ENCODE measurements at regions not wholly inside any gene's neighbourhood (a gene's known extent, or its start where the extent isn't known, plus 50 kb on each side); places are given as distances from the start of the nearest gene placed in this dataset.

DNA sequence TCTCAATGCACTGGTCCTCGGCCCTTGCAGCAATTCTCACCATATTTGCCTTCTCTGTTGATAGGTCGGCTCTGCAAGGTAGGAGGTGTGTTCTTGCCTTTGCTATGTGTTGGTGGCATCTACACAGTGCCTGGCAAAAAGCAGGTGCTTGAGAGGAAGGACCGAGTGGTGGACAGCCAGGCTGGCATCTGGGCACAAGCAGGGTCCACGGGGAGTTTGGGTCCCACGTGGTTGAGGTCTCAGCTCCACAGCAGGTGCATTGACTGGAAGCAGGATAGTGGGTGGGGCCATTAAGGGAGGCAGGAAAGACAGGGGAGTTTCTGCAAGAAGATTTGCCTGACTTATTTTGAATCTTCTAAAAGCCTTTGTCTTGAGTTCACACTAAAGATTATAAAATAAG, 81.2 kb upstream of the WNT4 start:
- Histone ChIP-seq H3K4me3 (ENCODE audit: insufficient read depth, low read depth, low read length) (no peak overlapping the region), H3K4me1 (ENCODE audit: insufficient read depth, low read length) (no peaks in the 10 kb centered on the region), H3K27me3 (ENCODE audit: insufficient read depth, low read length) (peaks cover 16% of the 10 kb centered on the region), H2AFZ (ENCODE audit: low read depth, low read length) (no peak overlapping the region), H3K9me3 (ENCODE audit: insufficient read depth, low read depth, low read length) (peaks cover 4% of the 10 kb centered on the region), H3K4me2 (ENCODE audit: low read length) (no peak overlapping the region), H3K79me2 (ENCODE audit: insufficient read depth, low read length) (no peaks in the 10 kb centered on the region), H3K36me3 (ENCODE audit: insufficient read depth, low read length) (no peaks in the 10 kb centered on the region), H4K20me1 (ENCODE audit: insufficient read depth, low read length) (no peaks in the 10 kb centered on the region), H3K27ac (ENCODE audit: low read depth, low read length) (no peak overlapping the region), H3K9ac (ENCODE audit: low read length) (no peak overlapping the region)
- H3K9me3 Mint-ChIP-seq (ENCODE audit: unreplicated experiment), result peaks cover 11% of the 10 kb centered on the region
- peaks cover 34% of the 10 kb centered on the region for H3K27me3 Mint-ChIP-seq (ENCODE audit: low read depth, unreplicated experiment)
- peaks cover 1% of the 10 kb centered on the region for H3K4me1 Mint-ChIP-seq (ENCODE audit: low read depth, unreplicated experiment)
- H3K36me3 Mint-ChIP-seq (ENCODE audit: low read depth, unreplicated experiment), result peaks cover 3% of the 10 kb centered on the region
- H3K4me3 Mint-ChIP-seq (ENCODE audit: unreplicated experiment), result no peak overlapping the region
- DNase-seq (ENCODE audit: low read depth) (no peak), FAIRE-seq (no peak)
- TF ChIP-seq, protein P1, sequence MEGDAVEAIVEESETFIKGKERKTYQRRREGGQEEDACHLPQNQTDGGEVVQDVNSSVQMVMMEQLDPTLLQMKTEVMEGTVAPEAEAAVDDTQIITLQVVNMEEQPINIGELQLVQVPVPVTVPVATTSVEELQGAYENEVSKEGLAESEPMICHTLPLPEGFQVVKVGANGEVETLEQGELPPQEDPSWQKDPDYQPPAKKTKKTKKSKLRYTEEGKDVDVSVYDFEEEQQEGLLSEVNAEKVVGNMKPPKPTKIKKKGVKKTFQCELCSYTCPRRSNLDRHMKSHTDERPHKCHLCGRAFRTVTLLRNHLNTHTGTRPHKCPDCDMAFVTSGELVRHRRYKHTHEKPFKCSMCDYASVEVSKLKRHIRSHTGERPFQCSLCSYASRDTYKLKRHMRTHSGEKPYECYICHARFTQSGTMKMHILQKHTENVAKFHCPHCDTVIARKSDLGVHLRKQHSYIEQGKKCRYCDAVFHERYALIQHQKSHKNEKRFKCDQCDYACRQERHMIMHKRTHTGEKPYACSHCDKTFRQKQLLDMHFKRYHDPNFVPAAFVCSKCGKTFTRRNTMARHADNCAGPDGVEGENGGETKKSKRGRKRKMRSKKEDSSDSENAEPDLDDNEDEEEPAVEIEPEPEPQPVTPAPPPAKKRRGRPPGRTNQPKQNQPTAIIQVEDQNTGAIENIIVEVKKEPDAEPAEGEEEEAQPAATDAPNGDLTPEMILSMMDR (IDR thresholded peaks at IDR 0.05; ENCODE audit: insufficient read depth, low read depth, low read length), result no peak
- TF ChIP-seq EZH2 (IDR thresholded peaks at IDR 0.05; ENCODE audit: insufficient read depth, low read length), result no peak
- no peak overlapping the region for H3K27ac Mint-ChIP-seq (ENCODE audit: unreplicated experiment)

DNA sequence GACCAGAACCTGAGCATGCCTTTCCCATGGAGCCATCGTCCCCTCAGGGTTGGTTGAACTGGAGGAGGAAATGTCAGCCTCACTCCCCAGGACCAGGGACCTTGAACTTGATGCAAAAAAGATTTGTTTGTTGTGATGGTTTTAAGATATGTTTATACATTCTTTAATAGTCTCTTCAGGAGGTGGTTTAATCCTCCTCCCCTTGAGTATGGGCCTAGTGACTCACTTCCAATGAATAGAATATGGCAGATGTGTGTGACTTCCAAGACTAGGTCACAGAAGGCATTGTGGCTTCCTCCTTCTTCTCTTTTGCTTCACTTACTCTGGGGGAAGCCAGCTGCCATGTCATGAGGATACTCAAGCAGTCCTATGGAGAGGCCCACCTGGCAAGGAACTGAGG, 81.7 kb upstream of the WNT4 start:
- no peak overlapping the region for H3K4me3 Mint-ChIP-seq (ENCODE audit: unreplicated experiment)

More for the DNA sequence above, 81.7 kb upstream of the WNT4 start:
- H3K36me3 ChIP-seq (ENCODE audit: insufficient read depth, low read length), result no peaks in the 10 kb centered on the region
- H3K9me3 ChIP-seq (ENCODE audit: insufficient read depth, low read depth, low read length), result peaks cover 4% of the 10 kb centered on the region
- no peaks in the 10 kb centered on the region for H3K4me1 ChIP-seq (ENCODE audit: insufficient read depth, low read length)
- DNase-seq (ENCODE audit: low read depth) (no peak), FAIRE-seq (no peak)
- Mint-ChIP-seq H3K27me3 (ENCODE audit: low read depth, unreplicated experiment) (peaks cover 29% of the 10 kb centered on the region), H3K36me3 (ENCODE audit: low read depth, unreplicated experiment) (peaks cover 2% of the 10 kb centered on the region), H3K27ac (ENCODE audit: unreplicated experiment) (no peak overlapping the region), H3K9me3 (ENCODE audit: unreplicated experiment) (peaks cover 10% of the 10 kb centered on the region), H3K4me1 (ENCODE audit: low read depth, unreplicated experiment) (peaks cover 7% of the 10 kb centered on the region)
- H3K27ac ChIP-seq (ENCODE audit: low read depth, low read length), result no peak overlapping the region
- TF ChIP-seq, protein P1 (IDR thresholded peaks at IDR 0.05; ENCODE audit: insufficient read depth, low read depth, low read length), result no peak
- no peak for TF ChIP-seq EZH2 (IDR thresholded peaks at IDR 0.05; ENCODE audit: insufficient read depth, low read length)
- no peaks in the 10 kb centered on the region for H3K79me2 ChIP-seq (ENCODE audit: insufficient read depth, low read length)
- no peak overlapping the region for H2AFZ ChIP-seq (ENCODE audit: low read depth, low read length)
- H3K4me2 ChIP-seq (ENCODE audit: low read length), result no peak overlapping the region
- H3K27me3 ChIP-seq (ENCODE audit: insufficient read depth, low read length), result peaks cover 14% of the 10 kb centered on the region
- no peak overlapping the region for H3K9ac ChIP-seq (ENCODE audit: low read length)
- no peaks in the 10 kb centered on the region for H4K20me1 ChIP-seq (ENCODE audit: insufficient read depth, low read length)
- no peak overlapping the region for H3K4me3 ChIP-seq (ENCODE audit: insufficient read depth, low read depth, low read length)
